ENCODE measurements at regions not wholly inside any gene's neighbourhood (a gene's known extent, or its start where the extent isn't known, plus 50 kb on each side); places are given as distances from the start of the nearest gene placed in this dataset.

- DNase-seq (ENCODE audit: low read depth in 2 of 3, low spot score in 2 of 3), result no peak
Measured at GRCh38 chr17:12429116-12429515, 236.6 kb upstream of the MYOCD start.

- no peak for DNase-seq (ENCODE audit: low read depth in 2 of 3, low spot score in 2 of 3)
Measured at GRCh38 chr17:12431188-12431587, 234.5 kb upstream of the MYOCD start.

GRCh38 chr17:12438212-12438611 is 227.5 kb upstream of the MYOCD start:
- no peak for DNase-seq (ENCODE audit: low read depth in 2 of 3, low spot score in 2 of 3)

GRCh38 chr17:12438813-12439586 is 226.7 kb upstream of the MYOCD start:
- no peak for DNase-seq (ENCODE audit: low read depth in 2 of 3, low spot score in 2 of 3)

- DNase-seq (ENCODE audit: low read depth in 2 of 3, low spot score in 2 of 3), result no peak
Measured at GRCh38 chr17:12445331-12445730, 220.4 kb upstream of the MYOCD start.

GRCh38 chr17:12457493-12457892 is 208.2 kb upstream of the MYOCD start:
- DNase-seq (ENCODE audit: low read depth in 2 of 3, low spot score in 2 of 3), result no peak

- no peak for DNase-seq (ENCODE audit: low read depth in 2 of 3, low spot score in 2 of 3)
Measured at GRCh38 chr17:12459736-12460135, 206.0 kb upstream of the MYOCD start.

- no peak for DNase-seq (ENCODE audit: low read depth in 2 of 3, low spot score in 2 of 3)
Measured at GRCh38 chr17:12463102-12463501, 202.6 kb upstream of the MYOCD start.

GRCh38 chr17:12472252-12473173 is 193.2 kb upstream of the MYOCD start:
- DNase-seq (ENCODE audit: low read depth in 2 of 3, low spot score in 2 of 3), result no peak

- no peak for DNase-seq (ENCODE audit: low read depth in 2 of 3, low spot score in 2 of 3)
Measured at GRCh38 chr17:12478311-12478710, 187.4 kb upstream of the MYOCD start.

GRCh38 chr17:12485361-12485906 is 180.3 kb upstream of the MYOCD start:
- no peak for DNase-seq (ENCODE audit: low read depth in 2 of 3, low spot score in 2 of 3)

- no peak for DNase-seq (ENCODE audit: low read depth in 2 of 3, low spot score in 2 of 3)
Measured at GRCh38 chr17:12489325-12489724, 176.4 kb upstream of the MYOCD start.

GRCh38 chr17:12492450-12492849 is 173.2 kb upstream of the MYOCD start:
- no peak for DNase-seq (ENCODE audit: low read depth in 2 of 3, low spot score in 2 of 3)

- no peak for DNase-seq (ENCODE audit: low read depth in 2 of 3, low spot score in 2 of 3)
Measured at GRCh38 chr17:12505866-12506265, 159.8 kb upstream of the MYOCD start.

GRCh38 chr17:12507026-12507595 is 158.6 kb upstream of the MYOCD start:
- DNase-seq (ENCODE audit: low read depth in 2 of 3, low spot score in 2 of 3), result no peak

GRCh38 chr17:12509801-12510200 is 155.9 kb upstream of the MYOCD start:
- DNase-seq (ENCODE audit: low read depth in 2 of 3, low spot score in 2 of 3), result no peak

- no peak for DNase-seq (ENCODE audit: low read depth in 2 of 3, low spot score in 2 of 3)
Measured at GRCh38 chr17:12510535-12510934, 155.2 kb upstream of the MYOCD start.

GRCh38 chr17:12512694-12513355 is 152.9 kb upstream of the MYOCD start:
- DNase-seq (ENCODE audit: low read depth in 2 of 3, low spot score in 2 of 3), result no peak

GRCh38 chr17:12514596-12514995 is 151.1 kb upstream of the MYOCD start:
- no peak for DNase-seq (ENCODE audit: low read depth in 2 of 3, low spot score in 2 of 3)

GRCh38 chr17:12519956-12520594 is 145.6 kb upstream of the MYOCD start:
- DNase-seq (ENCODE audit: low read depth in 2 of 3, low spot score in 2 of 3), result no peak

Measured in hematopoietic multipotent progenitor cell (in vitro differentiated cells).